ENCODE measurements at regions not wholly inside any gene's neighbourhood (a gene's known extent, or its start where the extent isn't known, plus 50 kb on each side); places are given as distances from the start of the nearest gene placed in this dataset.

GRCh38 chr1:61531716-61532115, 193.2 kb downstream of the TM2D1 start:
- Mint-ChIP-seq H3K4me1 (ENCODE audit: low read depth, unreplicated experiment) (no peaks in the 10 kb centered on the region), H3K27me3 (ENCODE audit: unreplicated experiment) (no peaks in the 10 kb centered on the region), H3K36me3 (ENCODE audit: unreplicated experiment) (no peaks in the 10 kb centered on the region), H3K27ac (ENCODE audit: unreplicated experiment) (no peak overlapping the region), H3K9me3 (ENCODE audit: unreplicated experiment) (no peaks in the 10 kb centered on the region), H3K4me3 (ENCODE audit: unreplicated experiment) (no peak overlapping the region)
- TF ChIP-seq CTCF (IDR thresholded peaks at IDR 0.05; ENCODE audit: partially characterized antibody, unreplicated experiment) = no peak
- no peak for DNase-seq

GRCh38 chr1:61523893-61524605, 200.9 kb downstream of the TM2D1 start:
- no peak for DNase-seq
- no peaks in the 10 kb centered on the region for H3K4me1 Mint-ChIP-seq (ENCODE audit: low read depth, unreplicated experiment)
- no peak overlapping the region for H3K27ac Mint-ChIP-seq (ENCODE audit: unreplicated experiment)
- H3K27me3 Mint-ChIP-seq (ENCODE audit: unreplicated experiment) = no peaks in the 10 kb centered on the region
- no peak for TF ChIP-seq CTCF (IDR thresholded peaks at IDR 0.05; ENCODE audit: partially characterized antibody, unreplicated experiment)
- no peaks in the 10 kb centered on the region for H3K9me3 Mint-ChIP-seq (ENCODE audit: unreplicated experiment)
- no peak overlapping the region for H3K4me3 Mint-ChIP-seq (ENCODE audit: unreplicated experiment)
- H3K36me3 Mint-ChIP-seq (ENCODE audit: unreplicated experiment) = no peaks in the 10 kb centered on the region

GRCh38 chr1:61523229-61523628, 201.7 kb downstream of the TM2D1 start:
- H3K4me1 Mint-ChIP-seq (ENCODE audit: low read depth, unreplicated experiment) = no peaks in the 10 kb centered on the region
- no peaks in the 10 kb centered on the region for H3K36me3 Mint-ChIP-seq (ENCODE audit: unreplicated experiment)
- H3K27me3 Mint-ChIP-seq (ENCODE audit: unreplicated experiment) = no peaks in the 10 kb centered on the region
- no peak for TF ChIP-seq CTCF (IDR thresholded peaks at IDR 0.05; ENCODE audit: partially characterized antibody, unreplicated experiment)
- no peak overlapping the region for H3K4me3 Mint-ChIP-seq (ENCODE audit: unreplicated experiment)
- H3K27ac Mint-ChIP-seq (ENCODE audit: unreplicated experiment) = no peak overlapping the region
- no peaks in the 10 kb centered on the region for H3K9me3 Mint-ChIP-seq (ENCODE audit: unreplicated experiment)
- DNase-seq = no peak

- no peaks in the 10 kb centered on the region for H3K27me3 Mint-ChIP-seq (ENCODE audit: unreplicated experiment)
- H3K4me1 Mint-ChIP-seq (ENCODE audit: low read depth, unreplicated experiment) = no peaks in the 10 kb centered on the region
- TF ChIP-seq CTCF (IDR thresholded peaks at IDR 0.05; ENCODE audit: partially characterized antibody, unreplicated experiment) = no peak
- no peaks in the 10 kb centered on the region for H3K9me3 Mint-ChIP-seq (ENCODE audit: unreplicated experiment)
- H3K36me3 Mint-ChIP-seq (ENCODE audit: unreplicated experiment) = no peaks in the 10 kb centered on the region
- no peak for DNase-seq
- H3K27ac Mint-ChIP-seq (ENCODE audit: unreplicated experiment) = no peak overlapping the region
- no peak overlapping the region for H3K4me3 Mint-ChIP-seq (ENCODE audit: unreplicated experiment)
These were observed 204.5 kb downstream of the TM2D1 start for GRCh38 chr1:61520401-61520800.

- Mint-ChIP-seq H3K9me3 (ENCODE audit: unreplicated experiment) (no peaks in the 10 kb centered on the region), H3K4me1 (ENCODE audit: low read depth, unreplicated experiment) (no peaks in the 10 kb centered on the region), H3K4me3 (ENCODE audit: unreplicated experiment) (no peak overlapping the region), H3K36me3 (ENCODE audit: unreplicated experiment) (no peaks in the 10 kb centered on the region), H3K27ac (ENCODE audit: unreplicated experiment) (no peak overlapping the region), H3K27me3 (ENCODE audit: unreplicated experiment) (peaks cover 3% of the 10 kb centered on the region)
- no peak for TF ChIP-seq CTCF (IDR thresholded peaks at IDR 0.05; ENCODE audit: partially characterized antibody, unreplicated experiment)
- no peak for DNase-seq
These were observed 205.3 kb downstream of the TM2D1 start for GRCh38 chr1:61519631-61520030.
